ENCODE measurements at regions not wholly inside any gene's neighbourhood (a gene's known extent, or its start where the extent isn't known, plus 50 kb on each side); places are given as distances from the start of the nearest gene placed in this dataset.

DNA sequence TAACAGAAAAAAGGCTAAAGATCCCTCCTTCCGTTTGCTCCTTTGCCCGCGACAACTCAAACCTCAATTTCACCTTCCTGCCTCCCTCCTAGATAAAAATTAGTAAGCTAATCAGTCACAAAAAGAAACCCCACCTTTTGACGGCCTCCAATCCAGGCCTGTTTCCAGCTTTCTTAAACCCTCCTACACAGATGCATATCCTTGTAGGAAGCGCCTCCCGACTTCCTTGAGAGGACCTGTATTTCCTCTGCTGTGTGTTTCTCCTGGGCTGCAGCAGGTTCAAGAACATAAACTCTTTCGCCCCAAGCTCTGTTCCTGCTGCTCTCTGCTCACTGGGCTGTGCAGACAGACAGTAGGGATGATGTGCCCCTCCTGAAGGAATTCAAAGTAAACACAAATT lies 168.8 kb downstream of the CYYR1 start:
- intact Hi-C loops (cut with micrococcal nuclease), result no loop called here
- H3K4me2 ChIP-seq (ENCODE audit: low read length), result no peak overlapping the region

DNA sequence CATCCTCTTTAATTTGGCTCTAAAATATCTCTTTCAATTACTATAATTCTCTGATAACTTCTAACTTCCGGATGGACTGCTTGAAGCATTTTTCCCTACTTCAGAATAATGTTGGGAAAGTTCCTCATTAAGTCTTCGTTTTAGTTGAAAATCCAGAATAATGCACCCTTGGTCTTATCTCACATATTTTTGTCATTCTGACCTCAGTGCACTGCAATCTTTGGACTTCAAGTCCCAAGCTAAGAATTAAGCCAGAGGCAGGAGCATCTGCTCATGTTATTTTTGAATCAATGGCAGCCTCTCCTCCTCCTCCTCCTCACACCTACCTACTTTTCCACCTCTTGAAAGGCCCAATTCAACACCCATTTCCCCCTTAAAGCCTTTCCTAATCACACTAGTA lies 169.8 kb downstream of the CYYR1 start:
- Histone ChIP-seq H3K9me2 (ENCODE audit: insufficient read depth) (no peaks in the 10 kb centered on the region), H3K4me2 (ENCODE audit: low read length) (no peak overlapping the region), H3K9ac (ENCODE audit: low read length) (no peak overlapping the region), H3K79me2 (ENCODE audit: insufficient read depth, low read length) (no peaks in the 10 kb centered on the region), H3K4me1 (ENCODE audit: control insufficient read depth in 1 of 2, insufficient read depth in 2 of 2, low read length in 2 of 2) (peaks cover 2 to 14% of the 10 kb centered on the region in 2 experiments; a peak in 3 of 4 replicates), H3K27ac (ENCODE audit: low read depth, low read length) (no peak overlapping the region), H3K4me3 (replicated peaks in 1 of 2; ENCODE audit: low read depth in 1 of 2, low read length in 2 of 2) (no peak overlapping the region), H3K9me3 (ENCODE audit: control insufficient read depth in 1 of 2, insufficient read depth in 1 of 2, low read depth in 1 of 2, low read length in 2 of 2) (peaks cover 0 to under 1% of the 10 kb centered on the region in 2 experiments; a peak in 1 of 4 replicates), H2AFZ (ENCODE audit: low read depth, low read length, poor library complexity, severe bottlenecking) (no peak overlapping the region), H3K36me3 (ENCODE audit: control insufficient read depth in 1 of 2, insufficient read depth in 2 of 2, low read length in 2 of 2) (no peaks in the 10 kb centered on the region), H3K27me3 (ENCODE audit: insufficient read depth, low read length) (no peaks in the 10 kb centered on the region), H4K20me1 (ENCODE audit: insufficient read depth) (no peaks in the 10 kb centered on the region)
- ChIA-PET POLR2A (no interaction called here), RAD21 (ENCODE audit: low non-redundant PET in 1 of 2, low total read pairs in 2 of 2, uncharacterized antibody in 2 of 2, unreplicated experiment in 2 of 2) (no interaction called here), CTCF (no interaction called here)
- ATAC-seq (no peak), DNase-seq (ENCODE audit: low read depth, low spot score) (no peak)
- no TSS peak for BruUV-seq (replicated peaks)
- intact Hi-C loops (cut with micrococcal nuclease), result no loop called here
- no peak for TF ChIP-seq ELF1 (IDR thresholded peaks at IDR 0.05; ENCODE audit: borderline replicate concordance, low read depth)
- TF ChIP-seq, protein P1, sequence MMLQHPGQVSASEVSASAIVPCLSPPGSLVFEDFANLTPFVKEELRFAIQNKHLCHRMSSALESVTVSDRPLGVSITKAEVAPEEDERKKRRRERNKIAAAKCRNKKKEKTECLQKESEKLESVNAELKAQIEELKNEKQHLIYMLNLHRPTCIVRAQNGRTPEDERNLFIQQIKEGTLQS (IDR thresholded peaks at IDR 0.05), result no peak
- TF ChIP-seq SP1 (IDR thresholded peaks at IDR 0.05; ENCODE audit: low read depth), result no peak
- no peak for TF ChIP-seq CEBPB (IDR thresholded peaks at IDR 0.05; ENCODE audit: low read depth)
- TF ChIP-seq ZNF274 (IDR thresholded peaks at IDR 0.05; ENCODE audit: low read depth, low read length), result no peak
- TF ChIP-seq, protein P2, sequence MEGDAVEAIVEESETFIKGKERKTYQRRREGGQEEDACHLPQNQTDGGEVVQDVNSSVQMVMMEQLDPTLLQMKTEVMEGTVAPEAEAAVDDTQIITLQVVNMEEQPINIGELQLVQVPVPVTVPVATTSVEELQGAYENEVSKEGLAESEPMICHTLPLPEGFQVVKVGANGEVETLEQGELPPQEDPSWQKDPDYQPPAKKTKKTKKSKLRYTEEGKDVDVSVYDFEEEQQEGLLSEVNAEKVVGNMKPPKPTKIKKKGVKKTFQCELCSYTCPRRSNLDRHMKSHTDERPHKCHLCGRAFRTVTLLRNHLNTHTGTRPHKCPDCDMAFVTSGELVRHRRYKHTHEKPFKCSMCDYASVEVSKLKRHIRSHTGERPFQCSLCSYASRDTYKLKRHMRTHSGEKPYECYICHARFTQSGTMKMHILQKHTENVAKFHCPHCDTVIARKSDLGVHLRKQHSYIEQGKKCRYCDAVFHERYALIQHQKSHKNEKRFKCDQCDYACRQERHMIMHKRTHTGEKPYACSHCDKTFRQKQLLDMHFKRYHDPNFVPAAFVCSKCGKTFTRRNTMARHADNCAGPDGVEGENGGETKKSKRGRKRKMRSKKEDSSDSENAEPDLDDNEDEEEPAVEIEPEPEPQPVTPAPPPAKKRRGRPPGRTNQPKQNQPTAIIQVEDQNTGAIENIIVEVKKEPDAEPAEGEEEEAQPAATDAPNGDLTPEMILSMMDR (IDR thresholded peaks at IDR 0.05 in 2 of 3, conservative IDR thresholded peaks at IDR 0.05 in 1 of 3; ENCODE audit: borderline replicate concordance in 1 of 3, insufficient read depth in 1 of 3, low read depth in 2 of 3, low read length in 2 of 3), result no peak

More for the DNA sequence above, 168.8 kb downstream of the CYYR1 start:
- peaks cover 2 to 14% of the 10 kb centered on the region in 2 experiments; a peak in 3 of 4 replicates for H3K4me1 ChIP-seq (ENCODE audit: control insufficient read depth in 1 of 2, insufficient read depth in 2 of 2, low read length in 2 of 2)
- no peak overlapping the region for H3K27ac ChIP-seq (ENCODE audit: low read depth, low read length)
- ATAC-seq (no peak), DNase-seq (ENCODE audit: low read depth, low spot score) (no peak)
- TF ChIP-seq RAD21 (IDR thresholded peaks at IDR 0.05; ENCODE audit: low read depth), result no peak
- TF ChIP-seq, protein P2 (IDR thresholded peaks at IDR 0.05 in 2 of 3, conservative IDR thresholded peaks at IDR 0.05 in 1 of 3; ENCODE audit: borderline replicate concordance in 1 of 3, insufficient read depth in 1 of 3, low read depth in 2 of 3, low read length in 2 of 3), result no peak
- TF ChIP-seq, protein P1 (IDR thresholded peaks at IDR 0.05), result no peak
- TF ChIP-seq SRF (IDR thresholded peaks at IDR 0.05; ENCODE audit: low read depth), result no peak
- no peak for TF ChIP-seq ELF1 (IDR thresholded peaks at IDR 0.05; ENCODE audit: borderline replicate concordance, low read depth)
- no peak for TF ChIP-seq EZH2 (IDR thresholded peaks at IDR 0.05)
- TF ChIP-seq FOSL1 (IDR thresholded peaks at IDR 0.05; ENCODE audit: low read depth), result no peak
- TF ChIP-seq TCF7L2 (IDR thresholded peaks at IDR 0.05; ENCODE audit: borderline replicate concordance, extremely low read depth, insufficient read depth, insufficient read length), result no peak
- no peak for TF ChIP-seq EZH2phosphoT487 (IDR thresholded peaks at IDR 0.05; ENCODE audit: borderline replicate concordance)
- TF ChIP-seq SP1 (IDR thresholded peaks at IDR 0.05; ENCODE audit: low read depth), result no peak
- ChIA-PET CTCF (no interaction called here), RAD21 (ENCODE audit: low non-redundant PET in 1 of 2, low total read pairs in 2 of 2, uncharacterized antibody in 2 of 2, unreplicated experiment in 2 of 2) (no interaction called here), POLR2A (no interaction called here)
- no peaks in the 10 kb centered on the region for H3K9me3 ChIP-seq (ENCODE audit: control insufficient read depth in 1 of 2, insufficient read depth in 1 of 2, low read depth in 1 of 2, low read length in 2 of 2)
- H3K9ac ChIP-seq (ENCODE audit: low read length), result no peak overlapping the region
- H3K79me2 ChIP-seq (ENCODE audit: insufficient read depth, low read length), result no peaks in the 10 kb centered on the region
- no peaks in the 10 kb centered on the region for H3K36me3 ChIP-seq (ENCODE audit: control insufficient read depth in 1 of 2, insufficient read depth in 2 of 2, low read length in 2 of 2)
- H3K9me2 ChIP-seq (ENCODE audit: insufficient read depth), result no peaks in the 10 kb centered on the region
- no peak overlapping the region for H2AFZ ChIP-seq (ENCODE audit: low read depth, low read length, poor library complexity, severe bottlenecking)
- BruUV-seq (replicated peaks), result no TSS peak
- no peak overlapping the region for H3K4me3 ChIP-seq (replicated peaks in 1 of 2; ENCODE audit: low read depth in 1 of 2, low read length in 2 of 2)
- H3K27me3 ChIP-seq (ENCODE audit: insufficient read depth, low read length), result no peaks in the 10 kb centered on the region
- no peaks in the 10 kb centered on the region for H4K20me1 ChIP-seq (ENCODE audit: insufficient read depth)

Measured in HCT116 (cell line).